HG03064 (cell line): ENCODE measurements at regions not wholly inside any gene's neighbourhood (a gene's known extent, or its start where the extent isn't known, plus 50 kb on each side); places are given as distances from the start of the nearest gene placed in this dataset.
"Not testable (repeated sequence)": the region's sequence is repeated elsewhere in the genome, so short reads cannot be mapped to it uniquely, and the experiment has no call there.

Source experiments
- ATAC-seq: cut with Tn5 transposase; IDR thresholded peaks from one replicate; pipeline ENCODE4 v1.9.1; 2021; ENCODE audit warnings: low read depth; ENCODE audit not compliant: unreplicated experiment

- no peak for ATAC-seq
These were observed 343.3 kb downstream of the BCKDHB start for GRCh38 chr6:80449726-80450125.

DNA sequence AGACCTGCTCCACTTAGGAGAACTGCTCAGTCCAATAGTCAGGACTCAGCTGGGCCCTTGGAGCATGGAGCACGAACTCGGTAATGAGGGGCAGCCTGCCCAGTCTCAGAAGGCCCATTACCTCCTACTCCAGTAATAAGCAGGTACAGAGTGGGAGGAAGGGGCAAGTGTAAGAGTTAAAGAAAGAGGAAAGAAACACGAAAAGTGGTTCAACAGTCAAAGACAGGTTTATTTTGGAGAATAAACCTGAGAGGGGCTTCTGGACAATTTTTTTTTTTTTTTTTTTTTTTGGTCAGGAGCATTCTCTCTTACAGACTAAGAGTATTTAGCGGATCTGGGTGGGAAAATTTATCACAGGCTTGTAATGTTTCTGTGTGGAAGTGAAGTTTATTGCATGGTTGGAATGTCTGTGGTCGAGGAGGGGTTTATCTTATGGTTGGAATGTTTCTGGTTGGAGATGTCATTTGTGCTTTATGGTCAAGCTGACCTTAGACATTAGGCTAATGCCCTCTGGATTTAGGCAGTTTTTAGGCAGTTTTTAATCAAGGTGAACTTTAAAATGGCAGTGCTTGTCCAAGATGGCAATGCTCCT, 340.1 kb downstream of the BCKDHB start:
- no peak for ATAC-seq

DNA sequence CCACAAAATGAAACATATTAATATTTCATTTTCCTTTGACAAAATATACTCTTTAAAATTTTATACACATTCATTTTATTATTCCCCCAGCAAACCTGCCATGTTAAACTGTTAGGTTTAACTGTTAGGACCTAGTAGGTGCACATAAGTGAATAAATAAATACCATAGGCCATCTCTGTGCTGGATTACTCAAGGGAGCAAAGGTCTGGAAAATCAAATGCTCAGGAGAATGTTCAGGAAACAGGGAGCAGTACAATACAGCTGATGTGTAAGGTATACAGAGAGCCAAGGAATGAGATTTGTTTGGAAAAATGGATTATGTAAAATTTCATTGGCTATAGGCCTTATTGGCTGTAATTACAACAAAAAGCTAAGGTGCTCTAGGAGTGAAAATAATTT, 339.3 kb downstream of the BCKDHB start:
- ATAC-seq: no peak

DNA sequence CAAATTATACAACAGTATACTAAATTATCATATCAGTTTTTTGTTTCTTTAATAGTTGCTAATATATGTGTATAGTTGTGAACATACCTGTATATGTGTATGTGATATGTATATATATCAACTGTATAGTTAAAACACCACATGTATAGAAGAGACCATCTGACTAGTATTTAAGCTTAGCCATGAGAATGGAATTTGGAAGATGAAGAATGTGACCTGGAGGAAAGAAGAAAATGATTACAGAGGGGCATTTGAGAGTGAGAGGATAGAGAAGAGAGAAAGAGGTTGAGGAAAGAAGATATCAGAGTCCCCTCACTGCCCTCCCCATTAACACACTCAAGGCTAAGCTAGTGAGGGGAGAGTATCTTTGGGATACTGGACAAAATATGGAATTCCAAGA, 335.9 kb downstream of the BCKDHB start:
- no peak for ATAC-seq

DNA sequence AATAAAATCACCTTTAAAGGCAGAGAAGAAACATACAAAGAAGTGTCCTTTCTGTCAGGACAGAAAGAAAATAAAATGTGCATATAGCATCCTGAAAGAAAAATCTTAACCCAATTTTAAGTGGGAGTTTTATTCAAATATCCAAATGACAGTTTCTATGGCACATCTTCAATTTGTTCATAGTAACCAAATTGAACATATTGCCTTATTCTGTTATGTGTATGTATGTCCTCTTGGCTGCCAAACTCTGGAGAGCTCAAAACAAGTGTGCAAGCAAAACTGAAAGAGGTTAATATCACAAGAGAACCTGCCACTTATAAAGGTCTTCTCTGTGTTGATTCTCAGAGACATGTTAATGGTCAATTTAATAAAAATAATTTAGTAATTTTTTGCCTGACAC, 334.7 kb downstream of the BCKDHB start:
- ATAC-seq: no peak

- ATAC-seq: no peak
These were observed 334.1 kb downstream of the BCKDHB start for GRCh38 chr6:80440496-80441115.

DNA sequence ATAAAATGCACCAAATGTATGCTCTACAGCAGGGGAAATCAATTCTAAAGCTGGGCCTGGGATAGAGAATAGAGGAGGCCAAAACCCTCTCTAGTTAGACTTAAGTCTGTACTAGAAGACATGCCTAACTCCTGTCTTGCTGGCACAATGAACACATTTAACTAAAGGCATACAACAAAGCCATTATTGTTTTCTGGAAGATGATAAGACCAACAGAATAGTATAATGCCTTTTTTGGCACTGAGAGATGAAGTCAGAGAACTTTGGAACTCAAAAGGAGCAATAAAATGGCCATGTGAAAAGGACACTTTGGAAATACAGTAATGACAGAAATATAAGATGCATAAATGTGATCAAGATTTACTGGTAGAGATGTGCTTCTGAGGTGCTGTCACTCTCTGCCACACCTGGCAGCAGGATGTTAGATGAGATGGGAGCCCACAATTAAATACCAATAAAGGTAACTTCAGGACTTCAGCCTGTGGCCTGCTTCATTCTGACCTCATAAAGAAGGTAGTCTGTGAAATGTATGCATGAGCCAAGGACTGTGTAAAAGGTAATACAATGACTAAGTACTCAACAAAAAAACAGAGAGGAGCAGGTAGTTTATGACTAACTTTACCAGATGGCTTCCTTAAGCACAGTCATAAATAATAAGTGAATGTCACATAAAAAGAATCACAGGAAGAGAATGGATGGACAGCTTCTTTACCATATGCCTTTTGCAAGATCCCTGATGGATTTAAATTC, 333.4 kb downstream of the BCKDHB start:
- ATAC-seq: no peak

GRCh38 chr6:80438772-80439171, 332.3 kb downstream of the BCKDHB start:
- ATAC-seq: no peak

- no peak for ATAC-seq
These were observed 331.3 kb downstream of the BCKDHB start for GRCh38 chr6:80437801-80438200.

DNA sequence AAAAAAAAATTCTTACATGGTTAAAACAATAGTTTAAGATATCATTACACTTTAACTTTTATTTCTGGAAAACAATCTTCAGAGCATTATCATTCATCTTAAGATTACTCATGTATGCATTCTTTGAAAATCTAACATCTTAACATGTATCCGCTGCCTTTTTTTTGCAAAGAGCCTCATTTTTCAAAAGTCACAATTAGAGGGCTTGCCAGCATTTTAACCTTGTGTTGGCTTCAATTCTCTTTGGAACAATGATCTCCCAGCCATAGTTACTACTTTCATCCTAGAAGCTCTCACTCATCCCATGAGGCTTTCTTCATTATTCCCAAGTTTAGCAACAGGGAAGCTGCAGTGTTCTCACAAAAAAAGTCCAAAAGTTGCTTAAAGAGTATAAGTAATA, 330.8 kb downstream of the BCKDHB start:
- ATAC-seq: no peak

GRCh38 chr6:80436663-80437062, 330.2 kb downstream of the BCKDHB start:
- no peak for ATAC-seq

DNA sequence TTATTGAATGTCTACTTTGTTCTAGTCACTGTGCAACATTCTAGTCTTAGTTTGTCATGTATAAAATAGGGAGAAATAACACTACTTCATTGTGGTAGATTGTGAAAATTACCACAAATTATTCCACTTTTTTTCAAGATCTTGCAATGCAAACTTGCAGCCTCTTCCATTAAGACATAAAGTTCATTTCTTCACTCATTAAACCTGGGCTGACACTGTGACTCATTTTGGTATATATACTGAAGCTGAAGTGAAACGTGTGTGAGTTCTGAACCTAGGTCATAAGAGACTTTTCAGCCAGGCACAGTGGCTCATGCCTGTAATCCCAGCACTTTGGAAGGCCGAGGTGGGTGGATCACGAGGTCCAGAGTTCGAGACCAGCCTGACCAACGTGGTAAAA, 329.0 kb downstream of the BCKDHB start:
- ATAC-seq: no peak

DNA sequence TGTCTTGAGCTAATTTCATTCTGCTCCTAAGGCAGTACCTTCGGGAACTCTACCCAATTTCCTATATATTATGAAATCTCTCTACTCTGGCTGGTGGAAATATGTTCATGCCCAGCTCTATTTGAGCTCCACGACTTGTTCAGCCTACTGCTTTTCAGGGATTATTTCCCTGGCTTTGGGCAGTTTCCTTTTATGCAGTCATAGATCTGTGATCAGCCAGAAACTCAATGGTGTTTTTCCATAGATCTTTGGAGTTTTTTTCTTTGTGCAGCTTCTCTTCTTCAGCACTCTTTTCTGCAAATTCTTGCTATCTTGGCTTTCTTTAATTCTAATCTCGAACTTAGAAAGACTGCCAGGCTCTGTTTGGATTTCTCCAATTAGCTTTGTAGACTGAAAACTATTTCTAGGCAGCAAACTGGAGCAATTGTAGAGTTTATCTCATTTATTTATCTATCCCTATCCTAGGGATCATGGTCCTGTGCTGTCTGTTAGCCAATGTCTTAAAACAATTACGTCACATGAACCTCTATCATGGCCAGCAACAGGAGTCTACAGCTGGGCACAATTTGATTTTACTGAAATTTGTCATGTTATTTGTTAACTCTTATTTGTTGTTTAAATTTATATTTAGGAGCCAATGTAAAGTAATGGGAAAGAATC, 328.4 kb downstream of the BCKDHB start:
- no peak for ATAC-seq

DNA sequence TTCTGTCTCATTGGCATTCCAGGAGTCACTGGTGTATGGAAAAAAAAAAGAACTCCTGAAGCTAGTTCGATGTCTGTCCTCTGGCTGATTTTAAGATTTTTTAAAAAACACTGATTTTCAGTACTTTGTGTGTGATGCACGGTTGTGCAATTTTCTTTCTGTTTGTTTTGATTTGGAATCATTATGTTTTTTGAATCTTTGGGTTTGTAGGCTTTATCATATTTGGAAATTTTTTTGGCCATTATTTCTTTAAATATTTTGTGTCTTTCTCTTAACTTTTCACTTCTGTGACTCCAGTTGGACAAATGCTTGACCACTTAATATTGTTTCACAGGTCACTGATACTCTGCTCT, 327.2 kb downstream of the BCKDHB start:
- no peak for ATAC-seq

DNA sequence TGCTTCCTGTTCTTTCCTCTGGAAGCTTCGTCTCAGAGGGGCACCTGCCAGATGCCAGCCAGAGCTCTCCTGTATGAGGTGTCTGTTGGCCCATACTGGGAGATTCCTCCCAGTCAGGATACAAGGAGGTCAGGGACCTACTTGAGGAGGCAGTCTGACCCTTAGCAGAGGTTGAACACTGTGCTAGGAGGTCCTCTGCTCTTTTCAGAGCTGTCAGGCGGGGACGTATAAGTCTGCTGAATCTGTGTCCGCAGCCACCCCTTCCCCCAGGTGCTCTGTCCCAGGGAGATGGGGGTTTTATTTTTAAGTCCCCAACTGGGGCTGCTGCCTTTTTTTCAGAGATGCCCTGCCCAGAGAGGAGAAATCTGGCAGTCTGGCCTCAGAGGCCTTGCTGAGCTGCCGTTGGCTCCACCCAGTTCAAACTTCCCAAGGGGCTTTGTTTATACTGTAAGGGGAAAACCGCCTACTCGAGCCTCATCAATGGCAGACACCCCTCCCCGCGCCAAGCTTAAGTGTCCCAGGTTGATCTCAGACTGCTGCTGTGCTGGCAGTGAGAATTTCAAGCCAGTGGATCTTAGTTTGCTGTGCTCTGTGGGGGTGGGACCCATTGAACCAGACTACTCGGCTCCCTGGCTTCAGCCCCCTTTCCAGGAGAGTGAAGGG, 326.7 kb downstream of the BCKDHB start:
- no peak for ATAC-seq

DNA sequence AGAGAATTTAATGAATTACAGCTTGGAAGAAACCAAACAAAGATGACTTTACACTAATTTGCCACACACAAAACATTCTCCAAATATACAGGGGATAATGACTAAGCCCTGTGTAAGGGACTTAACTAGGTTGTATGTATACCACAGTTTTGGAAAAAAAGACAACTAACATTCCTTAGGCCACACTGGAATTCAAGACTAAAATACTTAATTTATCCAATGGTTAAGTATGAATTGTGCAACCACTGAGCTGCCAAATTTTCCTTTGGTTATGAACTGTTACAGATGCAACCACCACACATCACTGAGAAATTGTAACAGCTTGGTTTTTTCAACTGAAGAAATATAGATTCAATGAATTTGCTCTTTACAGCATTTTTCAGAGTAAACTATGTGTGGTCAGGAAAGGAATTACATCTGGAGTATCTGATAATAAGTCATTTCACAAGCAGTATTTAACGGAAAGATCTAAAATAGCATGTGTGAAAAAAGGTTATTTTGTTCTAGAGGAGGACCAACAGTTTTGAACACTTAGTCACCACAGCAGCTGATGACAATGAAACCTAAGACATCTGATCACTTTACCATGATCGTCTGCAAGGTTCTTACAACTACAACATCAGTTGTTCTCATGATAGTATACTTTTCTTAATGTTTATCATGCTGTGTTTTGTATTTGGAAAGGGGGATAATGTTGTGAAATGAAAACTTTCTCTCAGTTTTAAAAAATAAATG, 318.8 kb downstream of the BCKDHB start:
- ATAC-seq: no peak

DNA sequence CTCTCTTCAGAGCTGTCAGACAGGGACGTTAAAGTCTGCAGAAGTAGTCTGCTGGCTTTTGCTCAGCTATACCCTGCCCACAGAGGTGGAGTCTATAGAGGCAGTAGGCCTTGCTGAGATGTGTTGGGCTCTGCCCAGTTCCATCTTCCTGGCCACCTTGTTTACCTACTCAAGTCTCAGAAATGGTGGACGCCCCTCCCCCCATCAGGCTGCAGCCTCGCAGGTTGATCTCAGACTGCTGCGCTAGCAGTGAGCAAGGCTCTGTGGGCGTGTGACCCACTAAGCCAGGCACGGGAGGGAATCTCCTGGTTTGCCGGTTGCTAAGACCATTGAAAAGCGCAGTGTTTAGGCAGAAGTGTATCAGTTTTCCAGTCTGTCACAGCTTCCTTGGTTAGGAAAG, 305.0 kb downstream of the BCKDHB start:
- no peak for ATAC-seq

DNA sequence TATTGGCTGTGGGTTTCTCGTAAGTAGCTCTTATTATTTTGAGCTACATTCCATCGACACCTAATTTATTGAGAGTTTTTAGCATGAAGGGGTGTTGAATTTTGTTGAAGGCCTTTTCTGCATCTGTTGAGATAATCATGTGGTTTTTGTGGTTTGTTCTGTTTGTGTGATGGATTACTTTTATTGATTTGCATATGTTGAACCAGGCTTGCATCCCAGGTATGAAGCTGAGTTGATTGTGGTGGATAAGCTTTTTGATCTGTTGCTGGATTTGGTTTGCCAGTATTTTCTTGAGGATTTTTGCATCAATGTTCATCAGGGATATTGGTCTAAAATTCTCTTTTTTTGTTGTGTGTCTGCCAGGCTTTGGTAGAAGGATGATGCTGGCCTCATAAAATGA, 301.5 kb downstream of the BCKDHB start:
- not testable (repeated sequence) for ATAC-seq

DNA sequence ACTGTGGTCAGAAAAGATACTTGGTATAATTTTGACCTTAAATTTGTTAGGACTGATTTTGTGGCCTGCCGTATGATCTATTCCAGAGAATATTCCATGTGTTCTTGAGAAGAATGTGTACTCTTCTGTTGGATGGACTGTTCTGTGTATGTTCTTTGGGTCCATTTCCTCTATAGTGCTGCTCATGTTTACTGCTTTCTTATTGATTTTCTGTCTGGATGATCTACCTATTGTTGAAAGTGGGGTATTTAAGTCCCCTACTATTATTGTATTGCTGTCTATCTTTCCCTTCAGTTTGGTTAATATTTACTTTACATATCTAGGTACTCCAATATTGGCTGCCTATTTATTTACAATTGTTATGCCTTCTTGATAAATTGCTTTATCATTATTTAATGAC, 298.4 kb downstream of the BCKDHB start:
- no peak for ATAC-seq

DNA sequence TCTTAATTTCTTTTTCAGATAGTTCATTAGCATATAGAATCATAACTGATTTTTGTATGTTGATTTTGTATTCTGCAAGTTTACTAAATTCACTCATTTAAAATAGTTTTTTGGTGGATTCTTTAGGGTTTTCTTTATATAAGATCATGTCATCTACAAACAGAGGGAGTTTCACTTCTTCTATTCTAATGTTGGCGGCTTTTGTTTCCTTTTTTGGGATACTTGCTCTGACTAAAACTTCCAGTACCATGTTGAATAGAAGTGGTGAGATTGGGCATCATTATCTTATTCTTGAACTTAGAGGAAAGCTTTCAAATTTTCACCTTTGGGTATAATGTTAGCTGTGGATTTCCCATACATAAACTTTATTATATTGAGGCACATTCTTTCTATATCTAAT, 296.9 kb downstream of the BCKDHB start:
- no peak for ATAC-seq
